HG02678 (cell line): ENCODE measurements at regions not wholly inside any gene's neighbourhood (a gene's known extent, or its start where the extent isn't known, plus 50 kb on each side); places are given as distances from the start of the nearest gene placed in this dataset.

Source experiments
- ATAC-seq: cut with Tn5 transposase; IDR thresholded peaks from one replicate; pipeline ENCODE4 v1.9.1; 2021; ENCODE audit warnings: mild to moderate bottlenecking, moderate library complexity; ENCODE audit not compliant: unreplicated experiment

DNA sequence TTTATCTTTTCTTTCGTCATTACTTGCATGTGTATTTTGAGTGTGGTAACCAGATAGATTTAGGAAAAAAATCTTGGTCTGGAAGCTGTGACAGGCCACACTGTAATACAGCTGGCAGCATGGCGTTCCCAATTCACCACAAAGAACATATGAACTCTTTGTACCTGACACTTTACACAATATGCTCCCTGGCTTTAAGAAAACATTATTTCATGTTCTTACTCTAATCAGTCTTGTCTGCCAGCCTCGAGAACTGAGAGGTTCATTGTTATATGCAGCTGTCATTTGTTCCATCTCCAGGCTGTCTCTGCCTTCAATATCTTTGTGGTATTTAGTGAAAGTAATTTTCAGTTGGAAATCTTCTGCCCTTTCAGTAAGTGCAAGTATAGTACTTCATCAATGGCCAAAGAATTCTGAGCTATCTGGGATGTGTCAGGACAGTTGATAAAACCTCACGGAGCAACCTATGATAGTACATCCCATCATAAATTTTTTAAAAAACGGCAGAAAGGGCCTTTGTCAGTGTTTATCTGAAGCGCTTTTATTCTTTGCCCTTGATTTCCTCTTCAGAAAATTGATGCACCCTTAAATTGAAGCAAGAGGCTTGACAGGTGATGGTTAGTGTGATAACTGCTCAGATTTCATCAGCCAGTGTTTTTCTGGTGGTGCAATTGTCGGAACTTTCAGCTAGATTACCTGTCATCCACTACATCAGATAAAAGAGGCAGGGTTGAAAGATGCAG, 146.3 kb upstream of the SP8 start:
- ATAC-seq = no peak

DNA sequence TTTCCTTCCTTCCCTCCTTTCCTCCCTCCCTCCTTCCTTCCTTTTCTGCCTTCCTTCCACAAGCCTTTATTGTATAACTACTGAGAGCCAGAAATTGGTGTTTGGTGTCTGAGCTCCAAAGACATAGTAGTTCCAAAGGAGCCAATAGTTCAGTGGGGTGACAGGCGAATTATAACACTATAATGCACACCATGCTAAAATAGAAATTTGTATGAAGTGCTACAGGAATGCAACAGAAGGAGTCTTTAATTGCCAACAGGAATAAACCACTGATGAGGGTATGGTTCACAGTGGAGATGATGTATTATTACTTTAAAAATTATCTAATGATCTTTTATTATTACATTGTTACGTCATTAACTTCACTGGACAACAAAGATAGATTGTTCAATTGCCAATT, 158.8 kb upstream of the SP8 start:
- ATAC-seq = no peak

DNA sequence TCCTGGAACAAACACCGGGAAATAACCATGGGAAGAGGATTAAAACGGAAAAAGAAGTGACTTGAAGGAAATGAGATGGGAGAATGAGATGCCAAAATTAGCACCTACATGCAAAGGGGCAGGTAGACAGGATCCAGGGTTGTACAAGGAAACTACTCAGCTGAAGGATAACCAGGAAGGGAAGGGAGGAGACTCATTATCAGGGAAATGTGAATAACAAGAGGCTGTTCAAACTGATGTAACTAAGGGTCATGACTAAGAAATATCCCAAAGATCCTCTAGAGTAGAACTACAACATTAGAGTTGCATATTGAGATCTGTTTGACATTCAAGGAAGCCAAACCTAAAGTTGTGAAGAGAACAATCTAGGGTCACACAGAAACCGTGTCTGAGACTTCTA, 166.2 kb upstream of the SP8 start:
- no peak for ATAC-seq

DNA sequence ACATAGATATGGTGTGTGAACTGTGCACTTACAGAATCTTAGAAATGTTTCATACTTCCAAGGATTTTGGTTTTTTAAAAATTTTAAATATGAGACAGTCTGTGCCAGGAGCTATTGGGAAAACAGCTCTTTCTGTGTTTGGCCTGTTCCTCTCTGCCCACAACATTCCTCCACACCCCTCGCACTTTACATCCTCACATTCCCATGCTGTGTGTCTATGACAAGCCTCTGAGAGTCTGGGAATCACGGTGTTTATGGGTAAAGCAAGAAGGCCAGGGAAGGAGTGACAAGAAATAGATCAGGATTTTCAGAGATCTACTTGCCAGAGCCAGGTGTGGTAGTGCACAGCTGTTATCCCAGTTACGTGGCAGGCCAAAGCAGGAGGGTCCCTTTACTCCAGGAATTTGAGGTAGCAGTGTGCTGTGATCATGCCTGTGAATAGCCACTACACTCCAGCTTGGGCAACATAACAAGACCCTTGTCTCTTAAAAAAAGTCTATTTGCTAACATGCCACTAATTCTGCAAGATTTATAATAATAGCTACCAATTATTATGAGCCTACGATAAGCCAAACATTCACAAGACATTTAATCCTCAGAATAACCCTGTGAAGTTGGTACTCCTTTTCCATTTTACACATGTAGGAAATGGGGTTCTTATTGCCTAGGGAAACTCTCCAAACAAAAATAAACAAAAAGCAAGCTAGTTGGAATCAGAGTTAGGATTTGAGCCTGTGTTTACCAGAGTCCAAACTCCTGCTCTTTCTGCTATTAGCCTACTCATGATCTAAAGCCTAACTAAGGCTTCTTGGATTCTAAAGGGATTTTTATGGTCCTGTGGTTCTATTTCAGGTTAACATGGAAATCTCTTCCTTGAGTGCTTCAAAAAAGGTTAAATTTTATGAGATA, 168.3 kb upstream of the SP8 start:
- ATAC-seq = no peak

DNA sequence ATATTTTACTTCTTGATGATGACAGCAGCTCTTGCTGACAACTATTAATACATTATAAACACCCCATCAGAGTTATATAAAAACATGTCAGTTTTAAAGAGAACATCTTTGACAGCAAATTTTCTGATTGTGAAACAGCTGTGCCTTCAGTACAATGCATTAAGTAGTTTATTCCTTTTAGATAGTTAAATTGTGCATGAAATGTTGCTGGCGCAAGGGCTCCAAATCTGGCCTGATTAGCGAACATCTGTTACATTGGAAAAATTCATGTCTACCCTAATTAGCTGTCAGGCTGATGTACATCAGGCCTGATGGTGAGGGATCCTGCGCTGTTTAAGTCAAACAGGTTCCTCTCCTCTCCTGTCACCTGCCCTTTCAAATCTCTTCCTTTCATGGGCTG, 171.9 kb upstream of the SP8 start:
- no peak for ATAC-seq

DNA sequence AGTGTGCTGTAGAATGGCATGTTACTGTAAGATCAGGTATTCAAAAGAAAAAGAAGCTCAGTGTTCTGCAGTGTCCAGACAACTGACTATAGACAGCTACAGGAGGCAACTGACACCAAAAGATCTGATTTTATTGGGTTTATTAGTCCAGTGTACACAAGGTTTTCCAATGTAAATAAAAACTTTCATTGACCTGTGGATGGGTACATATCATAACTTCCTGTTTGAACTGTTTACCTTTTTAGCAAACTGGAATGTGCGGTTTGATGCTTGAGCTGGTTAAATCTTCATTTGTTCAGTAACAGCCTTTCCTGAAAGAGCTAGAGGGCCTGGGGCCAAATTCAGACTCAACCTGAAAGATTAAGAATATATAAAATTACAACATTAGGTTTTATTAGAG, 172.6 kb upstream of the SP8 start:
- ATAC-seq = no peak

DNA sequence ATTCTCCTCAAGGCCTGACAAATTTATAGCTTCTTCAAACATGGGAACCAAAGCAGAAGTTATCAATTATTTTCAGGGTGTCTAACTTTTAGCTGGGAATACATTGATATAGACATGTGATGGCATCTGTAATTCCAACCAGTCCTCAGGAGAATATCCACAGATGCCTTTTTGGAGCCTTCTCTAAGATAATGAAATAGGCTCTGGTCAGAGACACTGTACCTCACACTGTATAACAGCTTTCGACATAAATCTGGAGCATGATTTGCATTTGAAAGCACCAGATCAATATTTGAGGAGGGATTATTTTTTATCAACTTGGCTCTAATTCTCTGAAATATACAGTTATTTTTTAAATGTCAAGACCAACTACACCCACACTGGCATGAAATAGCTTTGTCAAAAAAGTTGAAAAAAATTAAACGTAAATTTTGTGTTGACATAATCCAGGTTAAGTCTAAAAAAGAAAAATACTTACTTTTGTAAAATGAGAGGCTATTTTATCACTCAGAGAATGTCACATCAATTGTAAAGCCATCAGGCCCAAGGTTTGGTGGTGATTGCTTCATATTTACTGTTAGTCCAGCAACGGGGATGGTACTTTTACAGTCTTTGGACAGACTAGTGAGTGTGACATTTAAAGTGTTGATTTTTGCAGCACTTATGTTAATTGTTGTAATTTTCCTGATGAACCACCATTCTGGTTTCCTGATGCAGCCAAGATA, 177.0 kb upstream of the SP8 start:
- no peak for ATAC-seq

DNA sequence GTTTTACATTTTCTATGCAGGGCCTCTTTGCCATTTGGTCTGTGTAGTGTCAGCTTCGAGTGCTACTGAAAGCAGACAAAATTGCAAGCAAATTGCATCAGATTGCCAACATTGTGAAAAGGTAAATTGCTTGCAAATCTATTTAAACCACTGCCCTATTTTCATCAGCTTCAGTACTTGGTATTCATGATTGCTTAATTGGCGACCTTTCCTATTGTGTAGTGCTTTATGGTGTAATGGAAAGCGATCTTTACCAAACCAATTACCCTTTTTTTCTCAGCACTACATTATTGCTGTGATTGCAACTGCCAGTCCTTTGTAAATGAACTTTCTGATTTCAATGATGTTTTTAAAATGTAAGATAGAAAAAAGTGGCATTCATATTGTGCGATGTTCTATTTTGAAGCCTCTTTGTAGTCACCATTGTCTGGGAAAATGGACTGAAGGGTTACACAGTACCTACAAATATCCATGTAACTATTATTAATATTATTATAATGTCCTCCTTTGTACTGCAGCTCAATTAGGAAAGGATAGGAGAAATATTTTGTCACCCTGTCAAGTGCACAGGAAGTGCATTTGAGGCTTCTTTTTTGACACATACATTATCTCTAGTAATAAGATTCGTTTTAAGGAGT, 177.7 kb upstream of the SP8 start:
- no peak for ATAC-seq

DNA sequence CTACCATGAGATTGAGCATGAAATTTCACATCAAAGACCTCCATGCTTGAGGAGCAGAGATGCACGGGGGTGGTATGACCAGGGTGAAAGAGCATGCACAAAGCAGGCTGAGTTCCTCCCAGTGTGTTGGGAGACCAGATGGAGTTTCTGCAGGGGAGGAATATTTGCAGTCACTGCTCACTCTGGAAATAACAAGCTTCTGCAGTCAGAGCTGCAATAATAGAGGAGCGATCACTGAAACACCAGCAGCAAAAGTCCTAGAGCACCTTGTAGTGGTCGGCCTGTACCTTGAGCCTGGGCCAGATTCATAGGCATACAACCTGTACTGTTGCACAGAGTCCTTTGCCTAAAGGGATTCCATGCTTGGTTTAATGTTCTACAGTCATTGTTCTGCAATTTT, 184.5 kb upstream of the SP8 start:
- ATAC-seq = no peak

DNA sequence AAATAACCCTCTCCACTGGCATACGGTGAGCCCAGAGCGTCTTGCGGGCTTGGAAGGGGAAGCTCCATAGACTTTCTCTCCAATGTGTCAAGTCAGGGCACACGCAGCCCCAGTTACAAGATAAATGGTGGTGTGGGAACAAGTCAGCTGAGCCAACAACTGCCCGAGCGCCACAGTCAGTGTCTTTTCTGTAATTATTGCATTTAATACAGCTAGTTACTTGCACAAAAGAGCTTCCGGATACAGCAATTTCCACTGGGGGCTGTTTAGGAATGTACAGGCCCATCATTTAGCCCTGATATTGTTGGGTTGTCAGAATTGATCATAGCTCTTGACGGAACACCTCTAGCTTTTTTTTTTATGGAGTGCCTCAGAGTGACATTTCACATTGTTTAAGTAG, 193.5 kb upstream of the SP8 start:
- ATAC-seq = no peak

DNA sequence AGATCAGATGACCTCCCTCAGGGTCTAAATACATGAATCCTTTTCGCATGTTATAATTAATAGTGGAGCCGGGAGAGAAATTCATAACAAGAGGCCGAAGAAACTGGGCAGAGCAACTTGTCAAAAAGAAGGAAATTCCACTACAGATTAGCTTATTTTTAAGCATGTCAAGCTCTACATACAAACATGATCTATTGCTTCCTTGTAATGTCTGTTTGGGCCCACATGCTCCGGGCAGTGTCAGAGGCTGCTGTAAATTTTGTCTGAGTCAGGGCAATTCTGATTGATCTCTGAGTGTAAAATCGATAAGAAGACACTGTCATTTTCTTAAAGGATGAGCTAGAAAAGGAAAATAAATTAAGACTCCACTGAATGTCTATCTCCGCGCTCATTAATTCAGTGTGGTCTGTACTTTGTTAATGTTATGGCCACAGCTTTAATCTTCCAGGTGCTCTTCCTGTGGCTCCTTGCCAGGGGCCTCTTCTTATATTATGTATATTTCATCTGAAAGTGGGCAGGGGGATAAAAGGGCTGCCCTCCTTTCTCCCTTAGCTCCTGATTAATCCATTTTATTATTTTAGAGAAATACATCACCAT, 194.1 kb upstream of the SP8 start:
- no peak for ATAC-seq

DNA sequence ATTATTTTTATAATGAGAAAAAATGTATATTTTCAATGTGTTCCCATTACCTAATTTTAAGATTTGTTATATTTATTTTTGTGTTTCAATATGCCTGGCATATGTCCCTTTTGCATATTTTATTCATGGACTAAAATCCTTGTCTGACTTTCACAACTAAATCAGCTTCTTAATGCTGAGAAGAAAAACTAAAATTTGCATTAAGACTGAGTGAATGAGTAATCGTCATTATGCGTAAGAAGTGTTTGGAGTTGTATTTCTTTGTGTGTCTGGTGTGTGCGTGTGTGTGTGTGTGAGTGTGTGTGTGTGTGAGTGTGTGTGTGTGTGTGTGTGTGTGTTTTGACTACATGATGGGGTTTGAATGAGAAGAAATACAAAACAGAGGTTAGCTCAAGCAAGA, 201.7 kb upstream of the SP8 start:
- ATAC-seq = no peak

DNA sequence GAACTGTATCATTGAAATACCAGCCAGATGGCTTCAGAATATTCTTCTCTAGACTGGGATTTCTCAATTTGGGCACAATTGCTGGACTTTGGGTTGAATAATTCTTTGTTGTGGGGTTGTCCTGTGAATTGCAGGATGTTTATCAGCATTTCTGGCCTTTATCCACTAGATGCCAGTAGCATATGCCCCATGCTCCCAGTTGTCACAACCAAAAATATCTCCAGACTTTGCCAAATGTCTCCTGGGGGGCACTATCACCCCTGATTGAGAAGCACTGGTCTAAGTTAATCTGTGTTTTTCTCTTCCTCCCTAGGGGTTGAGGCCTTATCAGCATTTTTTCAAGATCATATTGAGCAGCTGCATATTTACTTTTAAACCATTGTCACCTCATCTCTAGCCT, 204.9 kb upstream of the SP8 start:
- ATAC-seq = no peak

DNA sequence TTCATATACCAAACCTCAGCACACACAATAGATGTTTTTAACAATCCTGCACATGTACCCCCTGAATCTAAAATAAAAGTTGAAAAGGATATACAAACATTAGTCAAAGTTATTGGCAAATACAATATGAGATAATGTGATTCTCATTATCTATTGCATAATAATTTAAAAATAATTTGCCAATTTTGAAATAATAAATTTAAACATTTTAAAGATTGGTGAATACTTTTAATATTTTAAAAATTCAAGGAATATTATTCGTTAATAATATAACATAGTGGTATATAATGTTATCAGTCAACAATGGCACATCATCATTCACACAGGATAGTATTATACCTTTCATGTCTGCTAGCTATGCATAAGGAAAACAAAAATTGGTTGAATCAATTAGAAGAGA, 207.0 kb upstream of the SP8 start:
- ATAC-seq = no peak

DNA sequence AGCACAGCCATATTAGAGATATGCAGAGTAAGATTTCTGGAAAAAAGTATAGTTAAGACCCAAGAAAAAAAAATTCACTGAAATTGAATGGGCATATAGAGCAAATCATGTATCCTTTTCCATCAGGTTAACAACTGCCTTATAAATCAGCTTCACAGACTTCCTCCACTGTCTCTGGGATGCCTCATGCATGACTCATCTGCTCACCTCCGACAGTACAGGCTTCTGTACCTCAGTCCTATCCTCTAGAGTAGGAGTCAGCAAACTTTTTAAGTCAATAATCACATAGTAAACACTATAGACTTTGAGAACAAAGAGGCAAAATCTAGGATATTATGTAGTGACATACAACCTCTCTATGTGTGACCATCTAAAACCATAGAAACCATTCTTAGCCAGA, 211.6 kb upstream of the SP8 start:
- ATAC-seq = no peak

DNA sequence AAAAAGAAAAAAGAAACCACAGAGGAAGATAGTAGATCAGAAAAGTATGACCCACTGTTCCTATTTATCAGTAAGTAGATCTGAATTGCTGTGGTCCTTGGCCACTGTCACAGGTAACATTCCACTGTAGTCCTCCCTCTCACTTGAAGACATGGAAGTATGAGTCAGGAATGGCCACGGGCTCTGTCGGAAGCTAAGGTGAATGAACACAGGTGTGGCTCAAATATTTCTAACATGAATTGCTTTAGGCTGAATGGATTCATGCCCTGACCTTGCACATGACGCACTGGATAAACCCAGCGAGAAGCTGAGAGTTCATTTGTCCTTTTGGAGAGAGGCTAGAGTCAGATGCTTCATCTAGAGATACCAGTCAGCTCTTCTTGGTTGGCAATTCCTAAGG, 224.5 kb upstream of the SP8 start:
- ATAC-seq = no peak

DNA sequence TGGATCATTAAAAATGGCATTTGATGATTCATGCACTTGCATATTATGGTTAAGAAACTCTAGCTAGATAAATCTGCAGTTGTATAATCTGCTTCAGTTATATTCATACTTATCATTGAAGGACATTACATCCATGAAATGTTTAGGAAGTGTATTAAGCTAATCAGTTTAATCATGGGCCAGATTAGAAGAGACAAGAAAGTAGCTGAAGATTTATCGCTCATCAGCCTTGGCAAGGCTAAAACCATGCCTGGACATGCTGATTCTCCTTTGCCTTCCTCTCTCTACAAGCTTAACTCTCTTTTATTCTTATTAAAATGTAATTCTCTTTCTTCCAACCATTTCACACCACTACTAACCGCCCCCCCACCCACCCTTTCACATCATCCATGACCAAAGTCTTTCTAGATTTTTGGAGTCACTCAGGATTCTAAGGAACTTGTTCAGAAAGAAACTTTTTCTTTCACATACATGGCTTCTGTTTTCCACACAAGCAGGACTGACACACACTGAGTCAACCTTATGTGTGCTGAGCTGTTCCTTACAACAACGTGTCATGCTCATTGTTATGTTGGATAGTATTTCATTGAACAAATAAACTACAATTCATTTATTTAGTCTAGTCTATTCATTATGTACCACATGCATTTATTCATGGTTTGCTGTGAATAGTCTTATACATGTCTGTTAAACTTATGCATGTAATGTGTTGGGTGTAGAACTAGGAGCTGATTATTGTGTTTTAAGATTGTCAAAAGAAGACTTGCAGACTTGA, 227.3 kb upstream of the SP8 start:
- no peak for ATAC-seq

DNA sequence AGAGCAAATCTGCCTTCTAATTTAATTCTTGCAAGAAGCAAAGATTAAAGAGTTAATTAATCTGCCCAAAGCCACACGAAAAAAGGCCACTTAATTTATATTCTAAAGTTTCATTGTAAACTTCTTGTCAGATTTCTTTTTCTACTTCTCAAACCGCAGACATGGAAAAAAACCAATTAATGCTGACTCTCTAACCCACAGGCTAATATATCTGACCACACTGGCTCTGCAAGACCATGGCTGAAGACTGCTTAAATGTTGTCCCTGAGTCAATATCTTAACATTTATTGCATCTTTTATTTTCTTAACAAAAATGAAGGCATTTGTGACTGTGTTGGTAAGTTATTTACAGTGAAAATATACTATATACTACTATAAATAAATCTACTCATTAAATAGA, 234.0 kb upstream of the SP8 start:
- ATAC-seq = no peak

DNA sequence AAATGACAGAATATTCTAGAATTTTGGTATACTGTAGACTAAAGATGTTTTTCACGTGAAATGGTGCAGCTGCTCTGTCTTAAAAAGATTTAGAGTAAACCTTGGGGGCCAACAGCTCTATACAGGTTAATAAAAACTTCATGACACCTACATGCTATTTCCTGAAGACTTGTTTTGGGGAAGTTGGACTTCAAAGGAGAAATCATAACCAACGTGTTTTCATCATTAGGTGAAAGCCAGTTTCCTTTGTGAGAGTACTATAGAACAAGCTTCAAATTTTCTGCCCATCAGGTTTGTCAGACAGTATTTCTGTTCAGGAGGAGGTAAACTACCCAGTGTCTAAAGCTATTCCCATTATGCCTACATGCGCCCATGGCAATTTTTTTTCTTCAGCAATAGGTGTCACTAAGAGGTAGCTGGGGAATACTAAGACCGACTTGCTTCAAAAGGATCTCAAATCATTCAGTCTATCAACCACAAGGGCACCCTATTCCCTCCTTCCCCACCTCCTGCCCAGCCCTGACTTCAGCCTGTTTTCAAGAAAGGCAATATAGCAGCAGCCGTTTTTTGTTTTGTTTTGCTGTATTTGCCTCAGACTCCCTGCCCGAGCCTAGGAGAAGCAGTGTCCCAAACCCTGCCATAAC, 237.3 kb upstream of the SP8 start:
- no peak for ATAC-seq

DNA sequence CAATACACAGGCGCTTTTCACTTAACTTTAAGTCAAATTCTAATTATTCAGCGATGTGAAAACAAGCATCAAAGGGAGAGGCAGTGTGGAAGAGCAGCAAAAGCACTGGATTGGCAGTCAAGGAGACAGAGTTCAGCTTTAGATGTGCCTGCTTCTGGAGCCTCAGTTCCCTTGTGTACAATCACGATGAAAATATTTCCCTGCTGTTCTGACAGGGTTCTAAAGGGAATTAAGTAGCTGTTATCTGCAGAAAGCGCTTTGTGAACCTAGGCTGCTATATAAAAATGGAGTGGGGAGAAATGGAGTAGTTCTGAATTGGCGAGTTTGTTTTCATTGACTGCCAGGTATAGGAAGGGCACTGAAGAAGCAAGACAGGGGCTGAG, 237.8 kb upstream of the SP8 start:
- no peak for ATAC-seq
